ENCODE measurements at regions not wholly inside any gene's neighbourhood (a gene's known extent, or its start where the extent isn't known, plus 50 kb on each side); places are given as distances from the start of the nearest gene placed in this dataset.
A peak's percentile ranks its signal among the peaks of the same experiment; 100 is the strongest.

DNA sequence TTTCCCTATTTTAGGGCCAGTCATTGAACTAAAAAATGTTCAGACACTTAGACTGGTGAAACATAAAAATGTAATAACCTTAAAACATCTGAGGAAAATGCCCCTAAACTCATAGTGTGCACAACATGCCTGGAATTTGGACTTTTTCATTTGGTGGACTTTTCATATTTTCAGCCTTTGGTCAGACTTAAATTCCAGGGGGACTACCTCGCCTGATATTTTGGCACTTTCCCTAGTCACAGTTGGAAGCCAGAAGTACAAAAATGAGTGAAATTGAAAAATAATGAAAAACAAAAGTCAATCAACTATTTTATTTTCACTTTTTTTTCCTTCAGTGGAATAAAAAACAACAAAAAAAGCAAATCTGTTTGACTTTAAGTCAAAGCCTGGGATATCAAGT is 256.2 kb downstream of the ACTL7B start:
- DNase-seq: no peak

DNA sequence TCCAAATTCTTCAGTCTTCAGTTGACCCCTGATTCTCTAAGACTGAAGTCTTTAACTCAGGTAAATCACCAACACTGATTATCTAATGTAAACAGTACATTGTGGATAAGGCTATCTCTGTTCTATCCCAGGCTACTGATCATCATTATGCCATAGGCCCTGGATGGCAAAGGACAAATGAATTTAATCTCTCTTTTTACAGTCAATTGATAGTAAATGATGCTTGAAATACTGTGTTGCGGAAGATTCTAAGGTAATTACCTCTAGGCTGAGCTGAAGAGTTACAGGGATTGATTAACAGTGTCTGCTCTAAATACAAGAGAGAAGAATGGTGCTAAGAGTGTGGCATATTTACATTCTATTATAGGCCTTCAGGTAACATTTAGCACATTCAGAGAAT is 264.7 kb downstream of the ACTL7B start:
- no peak for DNase-seq

DNA sequence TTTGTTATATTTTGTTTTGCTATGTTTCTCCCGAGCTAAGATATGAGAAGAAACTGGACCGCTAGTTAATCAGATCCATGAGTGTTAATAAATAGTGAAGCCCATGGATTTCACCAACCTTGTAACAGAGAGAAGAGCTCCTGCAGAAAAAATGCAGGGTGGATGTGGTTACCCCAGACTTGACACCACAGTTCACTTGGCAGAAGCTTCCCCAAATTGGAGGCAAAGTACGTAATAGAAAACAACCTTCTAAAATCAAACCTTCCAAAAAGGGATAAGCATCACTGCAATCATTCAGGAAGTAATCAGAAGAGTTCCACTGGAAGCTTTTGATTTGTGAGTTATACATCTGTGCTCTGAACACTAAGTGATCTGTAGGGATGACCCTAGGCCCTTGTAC is 267.5 kb downstream of the ACTL7B start:
- no peak for DNase-seq

DNA sequence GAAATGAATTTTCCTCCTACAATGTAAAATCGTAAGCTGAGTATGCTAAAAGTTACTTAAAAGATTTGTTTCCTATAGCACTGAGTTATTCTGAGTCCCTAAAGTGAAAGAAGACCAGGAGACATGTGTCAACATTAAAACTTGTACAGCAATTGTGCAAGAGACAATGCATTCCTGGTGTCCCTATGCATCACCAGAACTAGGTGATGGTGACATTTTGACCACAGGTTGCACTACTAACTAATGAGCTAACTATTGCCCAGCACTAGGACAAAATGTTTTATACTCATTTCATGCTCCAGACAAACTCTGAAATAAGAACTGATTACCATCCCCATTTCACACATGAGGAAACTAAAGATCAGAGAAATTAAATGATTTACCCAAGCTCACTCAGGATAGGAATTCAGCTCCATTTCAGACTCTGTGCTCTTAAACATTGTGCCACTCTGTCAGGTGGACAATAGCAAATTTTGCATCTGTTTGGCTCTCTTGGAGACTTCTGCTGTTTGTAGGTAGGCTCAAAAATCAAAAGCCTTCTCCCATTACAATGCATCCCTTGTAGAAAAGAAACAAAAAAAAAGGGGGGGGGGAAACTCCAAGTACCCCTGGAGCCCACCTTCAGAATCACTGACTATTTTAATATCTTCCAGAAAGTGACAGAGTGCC is 269.2 kb downstream of the ACTL7B start:
- DNase-seq: no peak

DNA sequence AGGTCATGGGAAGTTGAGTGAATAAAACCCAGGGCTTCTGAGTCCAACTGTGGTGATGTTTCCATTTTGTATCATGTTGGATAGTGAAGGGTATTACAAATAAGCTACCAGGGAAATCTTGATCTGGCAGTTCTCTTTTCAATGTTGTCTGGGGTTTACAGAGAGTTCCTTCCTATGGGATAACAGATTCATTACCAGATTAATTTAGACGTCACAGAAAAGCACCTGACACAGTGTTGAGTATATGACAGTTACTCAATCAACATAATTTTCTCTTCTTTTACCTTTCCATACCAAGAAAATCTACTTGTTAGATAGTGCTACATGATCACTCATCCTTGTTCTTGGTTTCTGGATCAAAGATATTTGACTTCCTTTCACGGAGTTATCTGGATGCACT is 270.9 kb downstream of the ACTL7B start:
- DNase-seq: no peak

DNA sequence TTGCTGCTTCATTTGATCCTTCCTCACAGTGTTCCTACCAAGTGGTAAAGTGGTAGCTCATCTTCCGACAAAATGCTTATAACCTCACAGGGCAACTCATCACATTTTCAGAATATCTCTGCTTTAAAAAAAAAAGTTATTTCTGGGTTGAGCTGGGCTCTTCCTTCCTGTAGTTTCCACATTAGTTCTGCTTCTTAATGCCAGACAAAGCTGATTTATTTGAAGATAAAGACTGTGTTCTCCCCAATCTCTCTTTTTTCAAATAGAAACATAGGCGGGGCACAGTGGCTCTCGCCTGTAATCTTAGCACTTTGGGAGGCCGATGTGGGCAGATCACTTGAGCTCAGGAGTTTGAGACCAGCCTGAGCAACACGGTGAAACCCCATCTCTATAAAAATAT is 273.1 kb downstream of the ACTL7B start:
- no peak for DNase-seq

DNA sequence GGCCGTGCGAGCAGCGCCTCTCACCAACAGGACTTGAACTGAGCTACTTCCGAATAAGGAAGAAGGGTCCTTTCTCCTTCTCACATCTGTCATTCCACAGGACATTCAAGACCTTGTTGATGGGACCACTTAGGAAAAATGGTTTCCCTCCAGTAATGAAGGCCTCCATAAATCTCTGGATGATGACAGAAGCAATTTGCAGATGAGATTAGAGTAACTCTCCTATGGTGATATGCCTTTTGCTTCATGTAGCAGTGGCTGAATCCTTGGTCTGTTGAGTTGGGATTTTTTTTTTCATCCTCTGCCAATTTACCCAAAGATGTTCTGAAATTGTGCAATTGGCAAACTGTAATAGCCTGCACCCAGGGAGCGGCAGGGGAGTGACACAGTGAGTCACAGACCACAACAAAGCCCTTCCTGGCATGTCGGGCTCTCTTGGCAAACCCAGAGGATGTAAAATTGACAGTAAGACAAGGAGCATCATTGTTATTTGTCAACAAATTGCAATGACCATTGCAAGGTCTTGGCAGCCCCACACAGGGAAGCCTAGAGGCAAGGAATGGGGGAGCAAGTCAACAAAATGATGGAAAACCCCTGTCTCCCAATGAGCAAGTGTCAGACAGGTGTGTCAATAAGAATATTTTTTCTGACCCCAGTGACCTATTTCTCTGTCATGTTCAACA is 275.9 kb downstream of the ACTL7B start:
- no peak for DNase-seq

DNA sequence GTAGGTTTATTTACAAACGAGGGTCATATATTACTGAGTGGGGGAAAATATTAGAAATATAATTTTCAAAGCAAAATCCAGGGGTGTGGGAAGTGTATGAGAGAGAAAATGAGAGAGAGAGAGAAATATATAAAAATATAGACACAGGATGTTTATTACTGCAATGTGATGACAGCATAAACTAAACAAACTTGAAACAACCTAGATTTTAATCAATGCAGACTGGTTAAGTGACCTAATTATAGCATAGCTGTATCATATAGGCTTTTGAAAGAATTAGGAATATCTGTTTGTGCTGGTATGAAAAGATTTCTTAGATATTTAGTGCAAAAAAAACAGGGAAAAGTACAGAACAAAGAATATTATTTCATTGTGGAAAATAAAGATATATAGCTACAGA is 280.5 kb downstream of the ACTL7B start:
- DNase-seq: no peak

DNA sequence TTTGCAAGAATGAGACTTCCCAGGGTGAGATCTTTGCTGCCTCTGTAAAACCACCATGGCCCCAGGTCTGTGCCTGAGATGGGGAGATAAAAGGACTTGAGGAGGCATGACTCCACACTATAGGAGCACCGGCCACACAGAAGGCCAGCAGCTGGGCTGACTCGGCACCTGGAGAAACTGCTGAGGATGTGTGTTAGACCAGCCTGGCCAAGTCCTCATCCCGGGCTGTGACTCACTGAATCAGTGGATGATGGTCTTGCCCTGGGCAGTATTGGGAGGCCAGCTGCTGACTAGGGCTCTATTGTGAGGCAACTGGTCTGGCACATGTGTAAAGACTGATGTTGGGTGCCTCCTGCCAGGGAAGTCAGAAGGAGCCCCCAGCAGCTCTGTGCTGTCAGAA is 286.2 kb downstream of the ACTL7B start:
- DNase-seq: no peak

DNA sequence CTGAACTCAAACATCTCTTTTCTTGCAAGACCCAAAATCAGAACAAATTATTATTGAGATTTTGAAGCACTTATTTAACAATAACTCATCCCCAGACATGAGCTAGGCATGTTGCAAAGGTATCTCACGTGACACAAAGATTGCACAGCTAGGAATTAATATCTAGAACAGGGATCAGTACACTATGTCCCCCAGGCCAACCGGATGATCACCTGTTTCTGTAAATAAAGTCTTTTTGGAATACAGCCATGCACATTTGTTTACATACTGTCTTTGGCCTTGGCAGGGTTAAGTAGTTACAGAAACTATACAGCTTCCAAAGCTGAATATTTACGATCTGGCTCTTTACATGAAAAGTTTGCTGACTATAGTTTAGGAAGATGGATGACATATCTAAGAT is 287.7 kb downstream of the ACTL7B start:
- DNase-seq: peak; percentile 30

DNA sequence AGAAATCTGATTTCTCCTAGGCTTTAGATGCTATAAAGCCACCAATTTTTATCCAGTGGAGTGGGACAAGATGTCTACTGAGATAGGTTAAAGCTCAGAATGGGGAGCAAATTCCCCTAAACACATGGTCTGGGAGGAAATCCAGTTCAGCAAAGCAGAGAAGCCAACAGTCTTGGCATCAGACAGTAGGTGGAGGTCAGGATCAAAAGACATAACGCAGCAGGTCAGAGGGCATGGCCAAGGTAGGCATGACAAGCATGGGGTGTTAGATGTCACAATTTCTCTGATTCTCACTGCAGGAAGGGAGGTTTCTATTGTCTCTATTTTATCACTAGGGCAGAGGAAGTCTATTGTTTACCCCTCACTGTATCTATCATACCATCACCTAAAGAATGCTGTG is 288.2 kb downstream of the ACTL7B start:
- DNase-seq: no peak

DNA sequence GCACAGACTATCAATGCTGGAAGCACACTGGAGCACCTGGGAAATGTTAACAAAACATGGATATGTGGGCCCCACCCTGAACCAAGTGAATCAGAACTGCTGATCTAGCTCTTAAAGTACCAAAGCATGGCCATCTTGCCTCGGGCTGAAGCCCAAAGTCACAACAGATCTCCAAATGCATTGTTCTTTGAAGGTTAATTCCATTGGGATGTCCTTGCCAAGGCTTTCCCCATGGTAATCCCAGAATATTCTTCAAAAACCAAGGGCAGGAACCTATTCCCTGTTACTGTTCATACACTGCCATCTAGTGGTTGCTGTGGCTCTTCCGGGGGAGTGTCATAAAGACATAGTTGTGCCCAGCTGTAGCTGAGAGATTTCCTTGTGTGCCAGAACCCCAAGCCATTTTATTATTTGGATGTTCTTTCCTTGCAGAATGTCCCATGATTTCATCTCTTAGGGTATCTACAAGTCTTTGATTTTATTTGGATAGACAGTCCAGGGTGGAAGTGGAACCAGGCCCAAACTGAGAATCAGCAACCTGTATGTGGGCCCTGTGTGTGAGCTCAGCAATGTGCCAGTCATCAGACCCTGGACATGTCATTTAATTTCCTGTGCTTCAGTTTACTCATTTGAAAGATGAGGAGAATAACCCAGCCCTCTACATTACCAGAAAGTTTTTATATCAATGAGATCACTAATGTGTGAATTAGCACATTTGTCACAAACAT is 290.0 kb downstream of the ACTL7B start:
- DNase-seq: peak; percentile 95

DNA sequence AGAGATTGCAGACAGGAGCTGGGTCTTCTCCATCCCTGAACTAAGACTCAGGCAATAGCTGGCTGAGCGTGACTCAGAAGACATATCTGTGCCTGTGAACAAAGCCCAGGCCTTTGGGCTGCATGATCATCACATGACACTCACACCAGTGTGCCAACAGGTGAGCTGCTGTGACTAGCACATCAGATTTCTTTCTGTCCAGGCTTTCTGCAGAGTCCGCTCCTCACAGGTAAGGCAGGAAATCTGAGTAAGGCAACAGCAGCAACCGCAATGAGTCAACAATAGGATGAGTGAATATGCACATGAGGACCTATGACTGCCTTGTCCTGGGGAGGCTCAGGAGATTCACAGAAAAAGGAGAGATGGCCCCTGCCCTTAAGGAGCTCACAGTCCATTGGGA is 293.6 kb downstream of the ACTL7B start:
- DNase-seq: no peak

DNA sequence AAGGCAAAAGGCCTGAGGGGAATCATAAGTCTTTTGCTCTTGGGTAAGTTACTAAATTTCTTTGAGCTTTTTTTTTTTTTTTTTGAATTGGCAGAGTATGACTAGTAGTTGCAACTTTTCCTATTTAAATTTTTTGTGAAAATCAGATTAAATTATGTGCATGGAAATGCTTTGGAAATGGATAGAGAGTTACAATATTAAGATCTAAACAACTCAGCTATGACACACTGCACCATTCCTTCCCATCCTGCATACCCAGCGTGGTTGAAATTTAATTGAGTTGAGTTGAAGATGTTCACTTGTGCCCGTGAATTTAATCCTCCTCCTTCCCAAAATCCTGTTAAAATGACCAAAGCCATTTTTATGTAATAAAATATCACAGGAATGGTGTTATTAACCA is 296.4 kb downstream of the ACTL7B start:
- DNase-seq: no peak

DNA sequence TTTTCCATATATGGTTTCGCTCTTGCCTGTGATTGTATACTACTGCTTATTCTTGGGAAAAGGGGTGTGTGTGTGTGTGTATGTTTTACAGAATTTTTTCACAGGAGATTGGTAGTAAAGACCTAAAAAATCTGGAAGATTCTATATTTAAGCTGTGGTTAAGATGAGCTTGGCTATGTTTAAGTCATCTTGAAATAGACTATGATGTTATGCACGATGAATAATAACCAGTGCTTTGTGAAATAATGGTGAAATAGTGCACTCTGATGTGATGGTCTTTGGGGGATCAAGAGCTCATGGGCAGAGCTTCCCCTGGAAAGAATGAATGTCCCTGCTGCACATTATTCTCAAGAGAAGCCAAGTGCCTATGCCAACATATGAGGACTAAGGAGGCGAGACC is 301.0 kb downstream of the ACTL7B start:
- no peak for DNase-seq

DNA sequence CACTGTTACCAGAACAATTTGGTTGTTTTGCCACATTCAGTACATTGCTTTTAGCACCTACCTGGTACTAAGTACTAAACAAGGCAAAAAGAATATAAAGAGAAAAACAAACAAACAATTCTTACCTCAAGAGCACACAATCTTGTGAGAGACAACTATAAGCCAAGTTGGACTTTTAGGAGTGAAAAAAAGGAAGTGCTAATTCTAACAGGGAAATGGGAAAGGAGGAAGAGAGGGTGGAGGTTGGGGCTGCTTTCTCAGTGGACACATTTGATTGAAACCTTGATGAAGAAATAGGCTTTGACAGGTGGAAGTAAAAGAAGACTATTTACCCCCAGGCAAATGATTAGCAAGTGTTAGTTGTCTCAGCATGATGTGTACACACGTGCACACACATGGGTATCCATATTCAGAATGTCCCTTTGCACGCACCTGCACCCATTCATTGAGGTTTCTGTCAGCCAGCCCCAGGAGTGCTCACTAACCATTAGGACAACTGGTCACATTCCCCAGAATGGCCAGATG is 302.6 kb downstream of the ACTL7B start:
- DNase-seq: no peak

DNA sequence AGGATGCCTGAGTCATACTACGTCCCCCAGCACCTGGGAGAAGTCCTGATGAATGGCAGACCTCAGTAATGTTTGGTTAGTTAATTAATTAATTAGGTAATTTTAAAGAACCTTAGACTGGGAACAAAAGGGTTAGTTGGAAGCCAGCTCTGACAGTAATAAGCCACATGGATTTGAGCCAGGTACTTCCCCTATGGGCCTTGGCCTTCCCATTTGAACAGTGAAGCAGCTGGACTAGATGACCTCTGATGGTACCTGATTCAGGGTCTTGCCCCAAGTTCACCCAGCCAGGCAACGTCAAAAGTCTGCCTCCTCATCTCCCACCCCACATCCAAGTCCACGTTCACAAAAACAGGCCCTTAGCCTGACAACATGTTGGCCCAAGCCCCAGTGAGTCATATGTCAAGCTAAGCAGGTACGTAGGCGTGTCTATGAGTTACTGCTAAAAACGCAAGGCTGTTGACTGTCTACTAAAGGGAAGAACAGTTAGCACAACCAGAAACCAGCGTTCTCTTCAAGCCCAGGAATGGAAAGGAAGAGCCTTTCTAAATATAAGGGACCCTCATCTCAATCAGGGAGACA is 303.2 kb downstream of the ACTL7B start:
- DNase-seq: peak; percentile 7

DNA sequence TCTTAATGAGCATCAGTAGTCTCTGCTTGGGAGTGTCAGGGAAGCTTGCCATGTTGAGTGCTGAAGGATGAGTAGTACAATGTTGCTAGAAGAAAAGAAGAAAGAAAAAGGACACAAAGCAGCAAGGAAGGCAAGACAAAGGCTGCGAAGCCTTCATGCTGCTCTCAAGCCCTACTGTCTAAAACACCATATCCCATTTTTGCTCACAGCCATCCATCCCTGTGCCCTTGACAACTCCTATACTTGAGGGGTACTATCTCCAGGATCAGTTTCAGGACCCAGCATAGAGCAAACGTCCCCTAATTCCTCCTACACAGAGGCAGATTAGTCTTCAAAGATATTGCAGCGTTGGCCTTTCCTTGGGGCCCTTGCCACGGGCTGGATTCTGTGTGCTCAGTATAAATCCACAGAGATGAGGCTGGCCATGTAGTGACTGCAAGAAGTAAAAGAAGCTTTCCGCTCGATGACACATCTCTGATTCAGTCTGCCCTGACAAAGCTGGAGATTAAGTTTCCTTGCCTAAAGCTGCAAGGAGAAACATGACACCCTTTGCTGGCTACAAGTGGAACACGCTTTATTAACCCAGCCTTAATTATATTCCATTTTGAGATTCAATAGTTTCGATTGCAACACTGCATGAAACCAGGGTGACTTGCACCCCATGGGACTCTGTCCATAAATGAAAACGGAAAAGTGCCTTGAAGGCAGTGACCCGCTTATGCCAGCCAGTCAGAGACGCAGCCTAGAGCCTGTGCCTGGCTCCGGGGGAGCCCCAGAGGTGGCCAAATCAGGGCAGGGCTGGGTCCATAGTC is 304.6 kb downstream of the ACTL7B start:
- DNase-seq: no peak

DNA sequence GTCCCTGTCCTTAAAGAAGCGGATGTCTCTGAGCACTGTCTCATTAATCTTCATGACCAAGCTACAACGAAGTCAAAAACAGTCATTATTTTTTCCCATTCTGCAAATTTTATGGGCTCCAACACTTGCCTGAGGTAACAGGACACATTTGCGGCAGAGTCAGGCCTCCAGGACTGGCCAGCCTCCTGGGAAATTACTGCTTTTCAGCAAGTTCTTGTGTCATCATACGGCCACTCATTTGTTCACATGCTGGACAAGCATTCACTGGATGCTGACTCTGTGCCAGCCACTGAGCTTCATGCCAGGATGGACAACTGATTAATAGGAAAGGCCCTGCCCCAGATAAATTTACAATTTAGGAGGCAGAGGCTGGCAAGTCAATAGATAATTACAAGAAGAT is 305.7 kb downstream of the ACTL7B start:
- no peak for DNase-seq

DNA sequence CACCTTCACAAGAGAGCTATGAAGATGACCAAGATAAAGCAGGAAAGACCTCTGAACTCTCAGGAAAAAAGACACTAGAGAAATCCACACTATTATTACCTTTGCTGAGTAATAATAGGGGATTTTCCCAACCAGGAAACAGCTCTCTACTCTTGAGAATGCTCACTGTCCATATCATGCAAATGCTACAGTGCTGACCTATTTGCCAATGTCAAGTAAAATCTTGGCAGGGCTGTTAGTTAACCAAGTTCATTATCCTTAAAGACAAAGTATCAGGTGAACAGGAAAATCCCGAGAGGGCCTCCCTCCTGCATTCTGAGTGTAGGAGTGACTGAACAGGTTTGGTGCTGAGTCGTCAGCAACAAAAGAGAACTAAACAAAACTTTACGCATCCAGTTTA is 306.6 kb downstream of the ACTL7B start:
- no peak for DNase-seq

DNA sequence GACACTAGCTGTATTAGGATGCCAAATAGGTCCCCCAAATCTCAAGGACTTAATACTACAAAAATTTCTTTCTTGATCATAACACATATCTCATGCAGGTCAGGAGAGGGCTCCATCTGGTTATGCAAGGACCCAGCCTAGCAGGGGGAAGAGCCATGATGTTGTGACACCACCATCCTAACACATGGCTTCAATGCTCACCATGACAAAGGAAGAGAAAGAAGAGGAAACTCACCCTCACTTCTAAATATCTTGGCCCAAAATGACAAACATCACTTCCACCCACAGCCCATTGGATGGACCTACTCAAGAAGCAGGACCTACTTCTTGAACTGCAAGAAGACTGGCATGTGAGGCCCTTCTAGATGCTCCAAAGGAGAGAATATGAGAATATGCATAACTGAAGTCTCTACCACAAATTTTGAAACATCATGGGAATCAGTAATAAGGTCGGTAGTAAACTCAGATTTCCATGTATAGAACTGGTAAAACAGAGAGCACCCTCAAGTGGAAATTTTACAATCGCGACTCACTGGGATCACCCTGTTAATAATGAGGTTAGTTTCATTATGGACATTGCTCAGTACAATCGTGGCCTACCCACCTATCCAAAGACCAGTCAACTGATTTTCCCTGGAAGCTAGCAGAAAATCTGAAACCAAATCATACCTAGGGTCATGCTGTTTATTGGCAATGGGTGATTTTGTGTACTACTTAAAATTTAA is 308.2 kb downstream of the ACTL7B start:
- no peak for DNase-seq

DNA sequence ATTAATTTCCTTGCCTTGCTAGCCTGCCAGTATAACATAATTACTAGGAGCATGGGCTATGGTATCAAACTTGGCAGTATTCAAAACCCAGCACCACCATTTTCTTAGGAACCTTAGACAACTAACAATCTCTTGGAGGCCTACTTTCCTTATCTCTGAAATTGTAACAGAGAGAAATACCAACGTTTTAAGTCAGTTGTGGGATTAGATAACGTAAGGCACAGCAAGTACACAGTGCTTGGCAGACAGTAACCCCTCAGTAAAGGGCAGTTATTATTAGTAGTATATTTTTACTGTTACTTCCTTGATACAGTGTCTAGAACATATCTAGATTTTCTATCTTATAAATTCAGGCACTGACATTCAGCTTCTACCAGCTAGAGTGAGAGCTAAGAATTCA is 309.6 kb downstream of the ACTL7B start:
- no peak for DNase-seq

Data from NCI-H2029 treated with DMSO at 0.1 percent for 48 hours (cell line).